Upper lobe of right lung (tissue), 1 donor: ENCODE measurements at regions not wholly inside any gene's neighbourhood (a gene's known extent, or its start where the extent isn't known, plus 50 kb on each side); places are given as distances from the start of the nearest gene placed in this dataset.

Experiments
- ATAC-seq: fragments of 200-7000 bp; cut with Tn5 transposase; one replicate; pipeline ENCODE4 v1.9.1; 2020; ENCODE audit warnings: mild to moderate bottlenecking, moderate library complexity
- DNase-seq: peaks from one replicate; pipeline ENCODE4 v3.0.0-alpha.2; 2020
- H3K27ac ChIP-seq: fragments of 200-600 bp; one replicate; pipeline ENCODE4 v1.8.0; 2022
- H3K27me3 ChIP-seq: fragments of 200-600 bp; one replicate; pipeline ENCODE4 v1.8.0; 2022; ENCODE audit warnings: mild to moderate bottlenecking
- H3K36me3 ChIP-seq: fragments of 200-600 bp; one replicate; pipeline ENCODE4 v1.8.0; 2022
- H3K4me1 ChIP-seq: fragments of 200-600 bp; one replicate; pipeline ENCODE4 v1.8.0; 2022
- H3K4me3 ChIP-seq: fragments of 200-600 bp; one replicate; pipeline ENCODE4 v1.8.0; 2022; ENCODE audit warnings: mild to moderate bottlenecking
- H3K9me3 ChIP-seq: fragments of 200-600 bp; one replicate; pipeline ENCODE4 v1.8.0; 2022
- CTCF ChIP-seq: fragments of 200-600 bp; IDR thresholded peaks from one replicate; pipeline ENCODE4 v1.8.0; 2022; ENCODE audit warnings: antibody characterized with exemption
- intact Hi-C: fragments of 100-400 bp; cut with DNase I; formaldehyde crosslinking; loops from one replicate; pipeline ENCODE4 v1.11.0; 2022
- donor health status: DM: no; HTN: yes; CAD: no; lungs with severe emphysema.

GRCh38 chr18:38456253-38456652 is 890.7 kb upstream of the CELF4 start:
- H3K27me3 ChIP-seq = no peaks in the 10 kb centered on the region
- no peak overlapping the region for H3K27ac ChIP-seq
- intact Hi-C loops = no loop called here
- H3K9me3 ChIP-seq = no peaks in the 10 kb centered on the region
- TF ChIP-seq CTCF = no peak
- DNase-seq (no peak), ATAC-seq (no peak)
- H3K4me3 ChIP-seq = no peak overlapping the region
- H3K4me1 ChIP-seq = no peaks in the 10 kb centered on the region
- H3K36me3 ChIP-seq = no peaks in the 10 kb centered on the region

- intact Hi-C loops = no loop called here
- Histone ChIP-seq H3K36me3 (no peaks in the 10 kb centered on the region), H3K9me3 (no peaks in the 10 kb centered on the region), H3K27ac (no peak overlapping the region), H3K4me1 (no peaks in the 10 kb centered on the region), H3K4me3 (no peak overlapping the region), H3K27me3 (no peaks in the 10 kb centered on the region)
- no peak for DNase-seq
- no peak for TF ChIP-seq CTCF
- ATAC-seq = no peak
These were observed 889.3 kb upstream of the CELF4 start for GRCh38 chr18:38454764-38455469.

- intact Hi-C loops = no loop called here
These were observed 888.3 kb upstream of the CELF4 start for GRCh38 chr18:38453880-38454279.

GRCh38 chr18:38450876-38451275 is 885.3 kb upstream of the CELF4 start:
- Histone ChIP-seq H3K27me3 (no peaks in the 10 kb centered on the region), H3K9me3 (no peaks in the 10 kb centered on the region), H3K4me3 (no peak overlapping the region), H3K4me1 (no peaks in the 10 kb centered on the region), H3K36me3 (no peaks in the 10 kb centered on the region), H3K27ac (no peak overlapping the region)
- intact Hi-C loops = no loop called here
- TF ChIP-seq CTCF = no peak
- no peak for ATAC-seq
- DNase-seq = no peak

More at GRCh38 chr18:38453880-38454279, 888.3 kb upstream of the CELF4 start:
- Histone ChIP-seq H3K36me3 (no peaks in the 10 kb centered on the region), H3K27ac (no peak overlapping the region), H3K4me1 (no peaks in the 10 kb centered on the region), H3K27me3 (no peaks in the 10 kb centered on the region), H3K9me3 (no peaks in the 10 kb centered on the region), H3K4me3 (no peak overlapping the region)
- TF ChIP-seq CTCF = no peak
- ATAC-seq = no peak
- no peak for DNase-seq

GRCh38 chr18:38445804-38446145 is 880.2 kb upstream of the CELF4 start:
- Histone ChIP-seq H3K4me1 (no peaks in the 10 kb centered on the region), H3K9me3 (no peaks in the 10 kb centered on the region), H3K4me3 (no peak overlapping the region), H3K27ac (no peak overlapping the region), H3K36me3 (no peaks in the 10 kb centered on the region), H3K27me3 (no peaks in the 10 kb centered on the region)
- DNase-seq (no peak), ATAC-seq (no peak)
- intact Hi-C loops = no loop called here
- TF ChIP-seq CTCF = no peak
